ENCODE measurements at regions not wholly inside any gene's neighbourhood (a gene's known extent, or its start where the extent isn't known, plus 50 kb on each side); places are given as distances from the start of the nearest gene placed in this dataset.
"Not testable (repeated sequence)": the region's sequence is repeated elsewhere in the genome, so short reads cannot be mapped to it uniquely, and the experiment has no call there.

- ATAC-seq; H3K4me3 Mint-ChIP-seq; DNase-seq; H3K9me3 Mint-ChIP-seq (ENCODE audit: low read depth); H3K4me1 Mint-ChIP-seq; CTCF ChIA-PET; H3K27me3 Mint-ChIP-seq; H3K27ac Mint-ChIP-seq; H3K36me3 Mint-ChIP-seq: not testable (repeated sequence)
Measured at GRCh38 chr5:53799644-53800043, 239.2 kb downstream of the NDUFS4 start.

DNA sequence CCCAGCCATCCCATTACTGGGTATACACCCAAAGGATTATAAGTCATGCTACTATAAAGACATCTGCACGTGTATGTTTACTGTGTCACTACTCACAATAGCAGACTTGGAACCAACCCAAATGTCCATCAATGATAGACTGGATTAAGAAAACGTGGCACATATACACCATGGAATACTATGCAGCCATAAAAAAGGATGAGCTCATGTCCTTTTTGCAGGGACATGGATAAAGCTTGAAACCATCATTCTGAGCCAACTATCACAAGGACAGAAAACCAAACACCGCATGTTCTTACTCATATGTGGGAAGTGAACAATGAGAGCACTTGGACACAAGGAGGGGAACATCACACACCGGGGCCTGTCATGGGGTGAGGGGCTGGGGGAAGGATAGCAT, 248.0 kb downstream of the NDUFS4 start:
- DNase-seq, H3K27ac Mint-ChIP-seq: not testable (repeated sequence)

DNA sequence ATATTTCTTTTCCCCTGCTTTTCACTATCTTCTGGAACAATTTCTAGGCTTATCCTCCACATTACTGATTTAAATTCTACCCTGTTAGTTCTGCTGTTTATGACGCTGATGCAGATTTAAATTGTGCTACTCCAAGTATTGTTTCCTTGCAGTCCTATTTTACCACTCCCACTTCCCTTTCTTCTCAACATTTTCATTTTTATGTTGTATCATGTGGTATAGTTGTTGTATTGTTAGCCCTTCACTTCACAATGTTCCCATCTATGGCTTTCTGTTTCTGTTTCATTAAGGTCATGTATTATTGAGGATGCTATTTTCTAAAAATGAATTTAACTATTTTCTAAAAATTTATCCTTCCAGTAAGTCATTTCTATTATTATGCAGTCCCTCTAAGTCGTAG, 254.4 kb downstream of the NDUFS4 start:
- Mint-ChIP-seq H3K9me3 (ENCODE audit: low read depth) (no peaks in the 10 kb centered on the region), H3K27ac (no peak overlapping the region), H3K36me3 (no peaks in the 10 kb centered on the region), H3K4me3 (no peak overlapping the region), H3K27me3 (peaks cover 2% of the 10 kb centered on the region), H3K4me1 (no peaks in the 10 kb centered on the region)
- ATAC-seq (no peak), DNase-seq (no peak)
- CTCF ChIA-PET = no interaction called here

More for the DNA sequence above, 248.0 kb downstream of the NDUFS4 start:
- H3K9me3 Mint-ChIP-seq (ENCODE audit: low read depth); H3K27me3 Mint-ChIP-seq; H3K36me3 Mint-ChIP-seq; CTCF ChIA-PET; ATAC-seq; H3K4me3 Mint-ChIP-seq; H3K4me1 Mint-ChIP-seq: not testable (repeated sequence)

- ATAC-seq (no peak), DNase-seq (no peak)
- H3K36me3 Mint-ChIP-seq = no peaks in the 10 kb centered on the region
- CTCF ChIA-PET = no interaction called here
- H3K27ac Mint-ChIP-seq = no peak overlapping the region
- no peak overlapping the region for H3K4me3 Mint-ChIP-seq
- peaks cover 2% of the 10 kb centered on the region for H3K27me3 Mint-ChIP-seq
- no peaks in the 10 kb centered on the region for H3K4me1 Mint-ChIP-seq
- H3K9me3 Mint-ChIP-seq (ENCODE audit: low read depth) = no peaks in the 10 kb centered on the region
Measured at GRCh38 chr5:53815471-53815870, 255.0 kb downstream of the NDUFS4 start.

- ATAC-seq = no peak
- H3K9me3 Mint-ChIP-seq (ENCODE audit: low read depth) = no peaks in the 10 kb centered on the region
- no peak overlapping the region for H3K4me3 Mint-ChIP-seq
- no peak overlapping the region for H3K27ac Mint-ChIP-seq
- no peaks in the 10 kb centered on the region for H3K36me3 Mint-ChIP-seq
- CTCF ChIA-PET = no interaction called here
- peaks cover 2% of the 10 kb centered on the region for H3K27me3 Mint-ChIP-seq
- no peak for DNase-seq
- H3K4me1 Mint-ChIP-seq = no peaks in the 10 kb centered on the region
Measured at GRCh38 chr5:53817183-53817582, 256.7 kb downstream of the NDUFS4 start.

DNA sequence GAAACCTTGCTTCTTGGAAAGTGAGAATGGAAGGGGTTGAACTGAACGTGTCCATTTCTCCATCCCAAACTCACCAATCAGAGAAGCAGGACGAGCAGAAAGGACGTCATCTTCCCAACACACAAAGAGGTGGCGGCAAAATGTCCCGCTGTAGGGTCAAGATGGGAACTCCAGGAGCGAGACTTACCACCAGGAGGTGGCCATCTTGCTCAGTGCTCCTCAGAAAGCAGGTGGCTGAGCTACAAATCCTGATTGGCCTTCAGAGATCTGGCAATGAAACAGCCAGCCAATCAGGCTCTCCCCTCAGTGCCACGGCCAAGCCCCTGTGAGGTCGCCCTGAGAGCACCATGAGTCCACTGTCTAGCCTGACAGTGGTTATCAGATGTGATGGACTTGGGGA, 259.0 kb downstream of the NDUFS4 start:
- H3K36me3 Mint-ChIP-seq = no peaks in the 10 kb centered on the region
- H3K27me3 Mint-ChIP-seq = peaks cover 2% of the 10 kb centered on the region
- CTCF ChIA-PET = no interaction called here
- DNase-seq (no peak), ATAC-seq (no peak)
- no peaks in the 10 kb centered on the region for H3K4me1 Mint-ChIP-seq
- H3K4me3 Mint-ChIP-seq = no peak overlapping the region
- no peaks in the 10 kb centered on the region for H3K9me3 Mint-ChIP-seq (ENCODE audit: low read depth)
- H3K27ac Mint-ChIP-seq = no peak overlapping the region

DNA sequence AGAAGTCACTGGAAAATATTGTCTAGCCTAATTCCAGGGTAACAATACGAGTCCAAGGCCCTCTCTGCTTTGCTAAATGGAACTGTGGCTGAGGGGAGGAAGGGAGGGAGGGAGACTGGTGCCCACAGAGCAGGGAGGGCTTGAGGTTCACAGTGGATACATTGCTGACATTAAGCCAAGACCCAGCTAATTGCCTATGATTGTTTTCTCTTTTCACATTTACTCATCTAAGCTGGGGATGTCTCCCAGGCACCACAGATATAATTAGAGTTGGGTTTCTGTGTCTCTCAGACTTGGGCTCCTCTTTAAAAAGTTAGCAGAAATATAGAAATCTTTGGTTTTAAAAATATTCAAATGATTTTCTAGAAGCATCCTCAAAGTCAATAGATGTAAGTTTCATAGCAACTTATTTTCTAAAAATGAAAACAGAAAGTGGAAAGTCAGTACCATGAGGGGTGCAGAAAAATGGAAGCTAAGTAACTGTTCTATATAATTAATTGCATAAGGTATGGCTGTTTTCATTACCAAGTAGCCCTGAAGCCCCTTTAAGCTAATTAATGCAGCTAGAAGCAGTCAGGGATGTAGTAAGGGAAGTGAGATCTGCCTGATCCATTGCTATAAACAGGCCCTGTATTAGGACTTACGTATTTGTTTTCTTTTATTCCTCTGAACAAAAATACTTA, 259.8 kb downstream of the NDUFS4 start:
- Mint-ChIP-seq H3K9me3 (ENCODE audit: low read depth) (no peaks in the 10 kb centered on the region), H3K36me3 (no peaks in the 10 kb centered on the region), H3K27ac (no peak overlapping the region), H3K4me1 (no peaks in the 10 kb centered on the region), H3K27me3 (no peaks in the 10 kb centered on the region), H3K4me3 (no peak overlapping the region)
- ATAC-seq (no peak), DNase-seq (no peak)
- CTCF ChIA-PET = no interaction called here

- Mint-ChIP-seq H3K36me3 (no peaks in the 10 kb centered on the region), H3K4me1 (peaks cover under 1% of the 10 kb centered on the region), H3K27me3 (no peaks in the 10 kb centered on the region), H3K9me3 (ENCODE audit: low read depth) (no peaks in the 10 kb centered on the region), H3K27ac (no peak overlapping the region), H3K4me3 (no peak overlapping the region)
- ATAC-seq (no peak), DNase-seq (no peak)
- CTCF ChIA-PET = no interaction called here
Measured at GRCh38 chr5:53820802-53821171, 260.3 kb downstream of the NDUFS4 start.

DNA sequence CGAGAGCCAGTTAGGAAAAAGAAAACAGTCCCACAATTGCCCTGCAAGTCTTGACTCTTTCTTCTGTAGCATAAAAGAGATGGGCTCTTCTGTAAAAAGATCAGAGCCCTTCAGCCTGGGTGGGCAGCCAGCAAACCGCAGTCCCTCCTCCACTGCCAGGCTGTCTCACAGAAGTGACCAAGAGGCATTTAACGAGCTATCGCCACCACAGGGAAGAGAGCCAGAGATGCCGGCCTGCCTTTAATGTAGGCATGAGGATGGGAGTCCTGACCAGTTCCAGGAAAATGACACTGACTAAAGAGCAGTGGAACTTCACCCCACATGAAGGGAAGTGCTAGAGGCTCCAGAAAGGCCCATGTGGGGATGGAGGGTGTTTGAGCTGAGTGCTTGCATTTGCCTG, 264.6 kb downstream of the NDUFS4 start:
- Mint-ChIP-seq H3K27me3 (no peaks in the 10 kb centered on the region), H3K4me1 (peaks cover 2% of the 10 kb centered on the region), H3K27ac (no peak overlapping the region), H3K9me3 (ENCODE audit: low read depth) (peaks cover 3% of the 10 kb centered on the region), H3K36me3 (no peaks in the 10 kb centered on the region), H3K4me3 (no peak overlapping the region)
- CTCF ChIA-PET = no interaction called here
- DNase-seq (no peak), ATAC-seq (no peak)

GRCh38 chr5:53825926-53826325, 265.5 kb downstream of the NDUFS4 start:
- Mint-ChIP-seq H3K9me3 (ENCODE audit: low read depth) (peaks cover 3% of the 10 kb centered on the region), H3K4me1 (peaks cover 2% of the 10 kb centered on the region), H3K36me3 (no peaks in the 10 kb centered on the region), H3K27me3 (no peaks in the 10 kb centered on the region), H3K4me3 (no peak overlapping the region), H3K27ac (no peak overlapping the region)
- DNase-seq (no peak), ATAC-seq (no peak)
- CTCF ChIA-PET = no interaction called here

GRCh38 chr5:53826504-53826903, 266.1 kb downstream of the NDUFS4 start:
- H3K27me3 Mint-ChIP-seq = no peaks in the 10 kb centered on the region
- no peak for ATAC-seq
- DNase-seq = no peak
- peaks cover 2% of the 10 kb centered on the region for H3K4me1 Mint-ChIP-seq
- H3K27ac Mint-ChIP-seq = no peak overlapping the region
- CTCF ChIA-PET = no interaction called here
- H3K36me3 Mint-ChIP-seq = no peaks in the 10 kb centered on the region
- peaks cover 5% of the 10 kb centered on the region for H3K9me3 Mint-ChIP-seq (ENCODE audit: low read depth)
- H3K4me3 Mint-ChIP-seq = no peak overlapping the region

GRCh38 chr5:53827211-53827651, 266.8 kb downstream of the NDUFS4 start:
- H3K27ac Mint-ChIP-seq = no peak overlapping the region

GRCh38 chr5:53831496-53831895, 271.1 kb downstream of the NDUFS4 start:
- peaks cover 3% of the 10 kb centered on the region for H3K27me3 Mint-ChIP-seq
- CTCF ChIA-PET = no interaction called here
- H3K27ac Mint-ChIP-seq = no peak overlapping the region
- no peak overlapping the region for H3K4me3 Mint-ChIP-seq
- ATAC-seq = no peak
- no peaks in the 10 kb centered on the region for H3K4me1 Mint-ChIP-seq
- H3K36me3 Mint-ChIP-seq = no peaks in the 10 kb centered on the region
- DNase-seq = no peak
- peaks cover 5% of the 10 kb centered on the region for H3K9me3 Mint-ChIP-seq (ENCODE audit: low read depth)

More at GRCh38 chr5:53827211-53827651, 266.8 kb downstream of the NDUFS4 start:
- Mint-ChIP-seq H3K36me3 (no peaks in the 10 kb centered on the region), H3K27me3 (no peaks in the 10 kb centered on the region), H3K4me3 (no peak overlapping the region), H3K4me1 (peaks cover 2% of the 10 kb centered on the region), H3K9me3 (ENCODE audit: low read depth) (peaks cover 5% of the 10 kb centered on the region)
- CTCF ChIA-PET = no interaction called here
- ATAC-seq (no peak), DNase-seq (no peak)
